Stomach (tissue), 4 donors: ENCODE measurements at regions not wholly inside any gene's neighbourhood (a gene's known extent, or its start where the extent isn't known, plus 50 kb on each side); places are given as distances from the start of the nearest gene placed in this dataset.

Source experiments
- EP300 ChIP-seq: sonication (generic); formaldehyde crosslinking; IDR thresholded peaks from one replicate; pipeline ENCODE4 v1.6.1; 2017; ENCODE audit warnings: antibody characterized with exemption
- POLR2A ChIP-seq, 4 donors: fragments of 450-650 bp; IDR thresholded peaks; one replicate each; pipeline ENCODE4 v1.6.1; 2016; ENCODE audit warnings: antibody characterized with exemption in 4 of 4, control low read depth in 2 of 4, mild to moderate bottlenecking in 1 of 4, moderate library complexity in 1 of 4
- POLR2AphosphoS5 ChIP-seq, 3 donors: sonication (generic); formaldehyde crosslinking; IDR thresholded peaks; one replicate each; pipeline ENCODE4 v1.6.1; 2016; ENCODE audit warnings: antibody characterized with exemption in 3 of 3
- TF ChIP-seq, protein P1 (sequence below), 7 experiments: fragments of 450-650 bp in 4 of 7; fragments of 200-600 bp in 3 of 7; sonication (generic) in 3 of 7; IDR thresholded peaks; one replicate each; pipeline ENCODE4 v1.5.1; 2016 to 2019; ENCODE audit warnings: antibody characterized with exemption in 7 of 7, control low read depth in 2 of 7, mild to moderate bottlenecking in 1 of 7

DNA sequence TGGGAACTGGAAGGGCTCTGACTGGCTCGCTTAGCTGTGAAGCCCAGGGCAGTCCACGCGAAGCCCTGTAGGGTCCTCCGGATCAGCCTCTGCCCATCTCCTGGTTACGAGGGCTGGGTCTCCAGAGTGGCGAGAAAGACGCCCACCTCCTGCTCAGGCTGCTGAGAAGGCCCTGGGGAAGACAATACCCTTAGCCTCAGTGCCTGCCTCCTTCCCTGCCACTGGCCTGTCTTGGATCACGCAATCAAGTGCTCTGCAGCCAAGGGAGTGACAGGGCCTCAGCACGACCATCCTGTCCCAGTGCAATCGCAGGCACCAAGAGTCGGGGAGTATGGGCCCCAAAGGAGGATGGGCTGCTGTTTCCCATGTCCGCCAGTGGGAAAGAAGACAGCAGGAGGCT lies 165.7 kb upstream of the GLI2 start:
- TF ChIP-seq, protein P1, sequence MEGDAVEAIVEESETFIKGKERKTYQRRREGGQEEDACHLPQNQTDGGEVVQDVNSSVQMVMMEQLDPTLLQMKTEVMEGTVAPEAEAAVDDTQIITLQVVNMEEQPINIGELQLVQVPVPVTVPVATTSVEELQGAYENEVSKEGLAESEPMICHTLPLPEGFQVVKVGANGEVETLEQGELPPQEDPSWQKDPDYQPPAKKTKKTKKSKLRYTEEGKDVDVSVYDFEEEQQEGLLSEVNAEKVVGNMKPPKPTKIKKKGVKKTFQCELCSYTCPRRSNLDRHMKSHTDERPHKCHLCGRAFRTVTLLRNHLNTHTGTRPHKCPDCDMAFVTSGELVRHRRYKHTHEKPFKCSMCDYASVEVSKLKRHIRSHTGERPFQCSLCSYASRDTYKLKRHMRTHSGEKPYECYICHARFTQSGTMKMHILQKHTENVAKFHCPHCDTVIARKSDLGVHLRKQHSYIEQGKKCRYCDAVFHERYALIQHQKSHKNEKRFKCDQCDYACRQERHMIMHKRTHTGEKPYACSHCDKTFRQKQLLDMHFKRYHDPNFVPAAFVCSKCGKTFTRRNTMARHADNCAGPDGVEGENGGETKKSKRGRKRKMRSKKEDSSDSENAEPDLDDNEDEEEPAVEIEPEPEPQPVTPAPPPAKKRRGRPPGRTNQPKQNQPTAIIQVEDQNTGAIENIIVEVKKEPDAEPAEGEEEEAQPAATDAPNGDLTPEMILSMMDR (IDR thresholded peaks at IDR 0.05) = no peak
- TF ChIP-seq POLR2A (IDR thresholded peaks at IDR 0.05) (no peak), EP300 (no peak), POLR2AphosphoS5 (IDR thresholded peaks at IDR 0.05) (no peak)
